K562 (cell line): ENCODE measurements at regions not wholly inside any gene's neighbourhood (a gene's known extent, or its start where the extent isn't known, plus 50 kb on each side); places are given as distances from the start of the nearest gene placed in this dataset.

ENCODE experiments used
- ATAC-seq: fragments of 200-7000 bp; cut with Tn5 transposase; 3 replicates; pipeline ENCODE4 v1.9.1; 2020; ENCODE audit warnings: moderate library complexity
- BruUV-seq: library from RNA; stranded (reverse); fragments of 400-500 nt; replicated peaks from 2 replicates; lab custom pipeline; 2021; lab: Mats Ljungman, UMichigan
- CTCF ChIA-PET: fragments of 300-600 bp; formaldehyde crosslinking; extraction: SDS; loops from one replicate; lab custom pipeline; 2021; ENCODE audit warnings: low intra/inter-chr PET ratio; lab: Yijun Ruan, JAX
- POLR2A ChIA-PET: fragments of 300-600, 350-650 bp; sonication (Branson Sonifier 250); formaldehyde crosslinking; extraction: SDS; loops from one replicate; lab custom pipeline; 2021; ENCODE audit warnings: antibody characterized with exemption, inconsistent platforms; lab: Yijun Ruan, JAX
- DNase-seq, 4 experiments: peaks; one replicate each; pipeline versions ENCODE4 v3.0.0 to v3.0.0-alpha.2; 2011 to 2018; ENCODE audit warnings: low spot score in 3 of 4, mixed read lengths in 3 of 4; ENCODE audit errors: extremely low read depth in 1 of 4
- FAIRE-seq: peaks from 2 replicates; lab custom pipeline; 2011; peaks lifted over from hg19 to GRCh38; lab: Jason Lieb, UNC
- H2AFZ ChIP-seq: 2 replicates; pipeline ENCODE4 v1.6.0; 2011; ENCODE audit warnings: low read depth, low read length, control low read depth, inconsistent platforms
- H3K27ac ChIP-seq: fragments of 200-600 bp; 3 replicates; pipeline ENCODE4 v1.8.0; 2011; ENCODE audit warnings: low read depth, mild to moderate bottlenecking, control low read depth, inconsistent platforms, low read length, moderate library complexity, mixed read lengths; ENCODE audit errors: extremely low read depth
- H3K27me3 ChIP-seq, 2 experiments: fragments of 300-600 bp in 1 of 2; 2 replicates in 1 of 2; 3 replicates in 1 of 2; pipeline versions ENCODE4 v1.6.0 to v1.8.0; 2011; ENCODE audit warnings: inconsistent platforms in 2 of 2, low read length in 2 of 2, mild to moderate bottlenecking in 1 of 2, mixed read lengths in 1 of 2, moderate library complexity in 1 of 2; ENCODE audit not compliant: control insufficient read depth in 2 of 2, insufficient read depth in 2 of 2
- H3K36me3 ChIP-seq: fragments of 300-600 bp; 3 replicates; pipeline ENCODE4 v1.8.0; 2011; ENCODE audit warnings: mild to moderate bottlenecking, low read length, inconsistent platforms; ENCODE audit not compliant: control insufficient read depth, insufficient read depth
- H3K4me1 ChIP-seq, 2 experiments: fragments of 200-600 bp in 1 of 2; replicated peaks in 1 of 2; 2 replicates in 1 of 2; 3 replicates in 1 of 2; pipeline versions ENCODE4 v1.5.1 to v1.8.0; 2011; ENCODE audit warnings: inconsistent platforms in 2 of 2, low read length in 2 of 2, mild to moderate bottlenecking in 1 of 2, mixed read lengths in 1 of 2, moderate library complexity in 1 of 2; ENCODE audit not compliant: control insufficient read depth in 2 of 2, insufficient read depth in 2 of 2
- H3K4me2 ChIP-seq: 2 replicates; pipeline ENCODE4 v1.6.1; 2011; ENCODE audit warnings: low read length, control low read depth, inconsistent platforms, mixed read lengths; ENCODE audit not compliant: insufficient read depth
- H3K4me3 ChIP-seq: fragments of 200-600 bp; sonication (generic), shearing (Covaris generic); 2 replicates; pipeline ENCODE4 v1.5.1; 2016; ENCODE audit warnings: control low read depth, inconsistent platforms
- H3K79me2 ChIP-seq: fragments of 200-600 bp; 3 replicates; pipeline ENCODE4 v1.8.0; 2011; ENCODE audit warnings: low read length, inconsistent platforms; ENCODE audit not compliant: control insufficient read depth, insufficient read depth
- H3K9ac ChIP-seq, 2 experiments: 2 replicates each; pipeline versions ENCODE4 v1.6.0 to v1.6.1; 2011; ENCODE audit warnings: low read depth in 2 of 2, low read length in 2 of 2, control low read depth in 1 of 2, inconsistent platforms in 1 of 2, mild to moderate bottlenecking in 1 of 2, mixed read lengths in 1 of 2; ENCODE audit not compliant: insufficient read depth in 1 of 2
- H3K9me1 ChIP-seq: one replicate; pipeline ENCODE4 v1.6.0; 2011; ENCODE audit warnings: inconsistent platforms, mild to moderate bottlenecking, low read length, moderate library complexity; ENCODE audit not compliant: control insufficient read depth, insufficient read depth
- H3K9me3 ChIP-seq: replicated peaks from 2 replicates; pipeline ENCODE4 v1.5.1; 2011; ENCODE audit warnings: low read depth, low read length, inconsistent platforms; ENCODE audit not compliant: control insufficient read depth, insufficient read depth
- H4K20me1 ChIP-seq: replicated peaks from 2 replicates; pipeline ENCODE4 v1.6.1; 2011; ENCODE audit warnings: low read length, inconsistent platforms, mixed read lengths; ENCODE audit not compliant: control insufficient read depth, insufficient read depth
- CTCF ChIP-seq, 3 experiments: IDR thresholded peaks in 2 of 3; conservative IDR thresholded peaks in 1 of 3; 2 replicates each; pipeline ENCODE4 v1.5.1; 2011 to 2012; ENCODE audit warnings: low read length in 3 of 3, mild to moderate bottlenecking in 3 of 3, control low read depth in 2 of 3, improper control_type of control experiment in 1 of 3, inconsistent platforms in 1 of 3, low read depth in 1 of 3, mixed read lengths in 1 of 3, moderate library complexity in 1 of 3; ENCODE audit not compliant: insufficient read depth in 2 of 3
- FOXA3 ChIP-seq, 2 experiments: fragments of 450-650 bp in 1 of 2; sonication (generic) in 1 of 2; formaldehyde crosslinking; IDR thresholded peaks in 1 of 2; conservative IDR thresholded peaks in 1 of 2; 2 replicates each; pipeline versions ENCODE4 v1.4.0 to v1.8.0; 2020 to 2022; ENCODE audit warnings: mild to moderate bottlenecking in 2 of 2, missing genetic modification reagents in 1 of 2
- HMBOX1 ChIP-seq: sonication (generic); IDR thresholded peaks from 2 replicates; pipeline ENCODE4 v1.6.1; 2016
- RAD21 ChIP-seq, 2 experiments: fragments of 250-450 bp in 1 of 2; fragments of 450-650 bp in 1 of 2; sonication (Bioruptor Pico) in 1 of 2; formaldehyde crosslinking in 1 of 2; IDR thresholded peaks in 1 of 2; conservative IDR thresholded peaks in 1 of 2; 2 replicates each; pipeline versions ENCODE4 v1.4.0 to v1.8.0; 2020 to 2022; ENCODE audit warnings: mild to moderate bottlenecking in 2 of 2, moderate library complexity in 1 of 2
- WHSC1 ChIP-seq: IDR thresholded peaks from one replicate; pipeline ENCODE4 v1.6.1; 2012; ENCODE audit warnings: low read length, control low read depth, inconsistent platforms
- WGBS: fragments of 100-300 bp; shearing (Covaris generic); methylation state at CpG from one replicate; pipeline ENCODE4 v1.1.6; 2016; ENCODE audit warnings: low coverage, mixed read lengths; ENCODE audit not compliant: insufficient coverage; ENCODE audit errors: missing lambda C conversion rate; 5-methylcytosine and 5-hydroxymethylcytosine counted together
- in situ Hi-C: fragments of 300-500 bp; cut with MboI; formaldehyde crosslinking; loops from 4 replicates; pipeline ENCODE4 v1.15.0; 2018; ENCODE audit warnings: inconsistent platforms, mixed read lengths
- intact Hi-C: fragments of 100-400 bp; cut with micrococcal nuclease; formaldehyde crosslinking; loops from 2 replicates; pipeline ENCODE4 v1.14.2; 2022

GRCh38 chr1:101098907-101099306 is 73.3 kb upstream of the DPH5 start:
- FAIRE-seq (no peak), DNase-seq (peak in 2 of 4 experiments; percentile 17 to 36), ATAC-seq (peak; percentile 65)
- CTCF ChIA-PET, result no interaction called here
- Histone ChIP-seq H3K9ac (no peak overlapping the region), H3K4me2 (no peak overlapping the region), H3K36me3 (no peaks in the 10 kb centered on the region), H2AFZ (peak overlapping the region; percentile 83), H3K27ac (no peak overlapping the region), H3K4me1 (peaks cover 0 to 6% of the 10 kb centered on the region in 2 experiments; a peak in 1 of 5 replicates), H3K79me2 (no peaks in the 10 kb centered on the region), H3K9me1 (no peaks in the 10 kb centered on the region), H3K27me3 (no peaks in the 10 kb centered on the region), H3K9me3 (no peaks in the 10 kb centered on the region), H3K4me3 (no peak overlapping the region), H4K20me1 (no peaks in the 10 kb centered on the region)
- POLR2A ChIA-PET, result interaction anchor here (1.1 to 1.3 kb wide), 2 partner anchors 11 to 29 kb away, joined by 3 to 4 read pairs; no protein-coding TSS in a partner anchor
- intact Hi-C loops (no loop called here), in situ Hi-C loops (no loop called here)
- no TSS peak for BruUV-seq
- 41% methylated on average over 2 of the region's 2 CpGs for WGBS
- TF ChIP-seq HMBOX1 (peak; percentile 73; the same call in 1 of the 2 replicates), FOXA3 (CRISPR knock-in tag; conservative IDR thresholded peaks at IDR 0.05 in 1 of 2, IDR thresholded peaks at IDR 0.05 in 1 of 2) (peak in 1 of 2 experiments; percentile 74; a peak in 2 of 4 replicates), WHSC1 (no peak), RAD21 (CRISPR knock-in tag; conservative IDR thresholded peaks at IDR 0.05 in 1 of 2, IDR thresholded peaks at IDR 0.05 in 1 of 2) (peak in 1 of 2 experiments; percentile 35; a peak in 2 of 4 replicates), CTCF (IDR thresholded peaks at IDR 0.05 in 2 of 3, conservative IDR thresholded peaks at IDR 0.05 in 1 of 3; ENCODE audit: insufficient read depth in 2 of 3, low read depth in 1 of 3, low read length in 3 of 3) (peak in 1 of 3 experiments; percentile 8; a peak in 1 of 6 replicates)
